DND-41 (cell line): ENCODE measurements at regions not wholly inside any gene's neighbourhood (a gene's known extent, or its start where the extent isn't known, plus 50 kb on each side); places are given as distances from the start of the nearest gene placed in this dataset.

ENCODE experiments used
- CTCF ChIP-seq: IDR thresholded peaks from 2 replicates; pipeline ENCODE4 v1.5.1; 2012; ENCODE audit warnings: borderline replicate concordance, low read length, moderate library complexity, mild to moderate bottlenecking; ENCODE audit not compliant: poor library complexity, severe bottlenecking; ENCODE audit errors: extremely low read depth
- EZH2 ChIP-seq: IDR thresholded peaks from 3 replicates; pipeline ENCODE4 v1.6.1; 2012; ENCODE audit warnings: borderline replicate concordance, low read depth, mild to moderate bottlenecking, moderate library complexity, low read length, inconsistent platforms; ENCODE audit not compliant: severe bottlenecking

DNA sequence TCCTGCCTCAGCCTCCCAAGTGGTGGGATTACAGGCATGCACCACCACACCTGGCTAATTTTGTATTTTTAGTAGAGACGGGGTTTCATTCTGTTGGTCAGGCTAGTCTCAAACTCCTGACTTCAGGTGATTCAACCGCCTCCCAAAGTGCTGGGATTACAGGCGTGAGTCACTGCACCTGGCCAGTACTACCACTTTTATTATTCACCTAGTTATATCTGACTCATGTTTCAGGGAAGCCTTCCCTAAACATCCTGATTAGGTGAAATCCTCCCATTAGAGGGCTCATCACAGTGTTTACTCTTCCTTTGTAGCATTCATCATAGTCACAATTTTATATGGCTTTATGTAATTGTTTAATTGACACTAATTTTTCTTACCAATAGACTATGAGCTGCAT, 295.3 kb upstream of the SOX5 start:
- TF ChIP-seq CTCF (no peak), EZH2 (no peak)
